Heart right ventricle (tissue), 16 donors: ENCODE measurements at regions not wholly inside any gene's neighbourhood (a gene's known extent, or its start where the extent isn't known, plus 50 kb on each side); places are given as distances from the start of the nearest gene placed in this dataset.

Source experiments
- ATAC-seq, 8 donors: fragments of 200-7000 bp; cut with Tn5 transposase; one replicate each; pipeline ENCODE4 v1.9.1; 2020; ENCODE audit warnings: mild to moderate bottlenecking in 8 of 8, moderate library complexity in 8 of 8, moderate number of reproducible peaks in 1 of 8
- DNase-seq, 2 donors: peaks; one replicate each; pipeline ENCODE4 v3.0.0-alpha.2; 2020
- H3K27ac ChIP-seq, 10 donors: fragments of 200-600 bp; sonication (generic) in 2 of 10; one replicate each; pipeline versions ENCODE4 v1.5.0 to v1.8.0; 2020 to 2022; ENCODE audit warnings: mild to moderate bottlenecking in 3 of 10
- H3K27me3 ChIP-seq, 7 donors: fragments of 200-600 bp; one replicate each; pipeline ENCODE4 v1.8.0; 2021 to 2022; ENCODE audit warnings: mild to moderate bottlenecking in 2 of 7
- H3K36me3 ChIP-seq, 9 donors: fragments of 200-600 bp; sonication (generic) in 1 of 9; one replicate each; pipeline versions ENCODE4 v1.5.0 to v1.8.0; 2020 to 2022; ENCODE audit warnings: mild to moderate bottlenecking in 2 of 9
- H3K4me1 ChIP-seq, 9 donors: fragments of 200-600 bp; sonication (generic) in 1 of 9; one replicate each; pipeline versions ENCODE4 v1.5.0 to v1.8.0; 2020 to 2022; ENCODE audit warnings: mild to moderate bottlenecking in 4 of 9
- H3K4me3 ChIP-seq, 10 donors: fragments of 200-600 bp; sonication (generic) in 2 of 10; one replicate each; pipeline versions ENCODE4 v1.5.0 to v1.8.0; 2020 to 2022; ENCODE audit warnings: mild to moderate bottlenecking in 7 of 10, moderate library complexity in 2 of 10
- H3K9me3 ChIP-seq, 11 donors: fragments of 200-600 bp in 10 of 11; sonication (generic) in 2 of 11; one replicate each; pipeline versions ENCODE4 v1.5.0 to v1.8.0; 2013 to 2022; ENCODE audit warnings: mild to moderate bottlenecking in 2 of 11, control low read depth in 1 of 11, moderate library complexity in 1 of 11
- WGBS, 2 donors: extraction: QIAGEN DNeasy Blood & Tissue Kit; methylation state at CpG; one replicate each; pipeline ENCODE4 v1.1.7; 2013; ENCODE audit warnings: inconsistent platforms in 1 of 2; 5-methylcytosine and 5-hydroxymethylcytosine counted together
- intact Hi-C, 10 donors: fragments of 100-400 bp; cut with DNase I; formaldehyde crosslinking; loops; one replicate each; pipeline versions ENCODE4 v1.11.1 to v1.14.2; 2022
- TF ChIP-seq, protein P1 (sequence below), 9 donors: fragments of 200-600 bp; sonication (generic) in 2 of 9; IDR thresholded peaks; one replicate each; pipeline versions ENCODE4 v1.5.0 to v1.8.0; 2021 to 2022; ENCODE audit warnings: antibody characterized with exemption in 9 of 9, mild to moderate bottlenecking in 5 of 9, moderate library complexity in 1 of 9
- donor health status: Arrhythmogenic right ventricular cardiomyopathy.
- donor health status: ischemic (EF 13 %, LVEDD 7.1; RV severe dilation, severe dysfunction).
- donor health status: healthy with polysubstance abuse.
- donor health status: DM: no; HTN: yes; CAD: no.
- donor health status: DM: no; HTN: no; CAD: no.
- donor health status: ischemic (EF 25% LVEDD 6.9; RV normal size, moderate dysfunction).
- donor health status: ischemic (EF 25% LVEDD 5.7; RV mildly dilated, moderate dysfunction).
- donor health status: healthy.
- donor health status: DM: yes; HTN: yes; CAD: no.
- donor health status: Ischemic cardiomyopathy.
- donor health status: ischemic (EF 35%, LVEDD 5.7; RV mildly dilated, moderate dysfunction).
- donor health status: nonischemic (EF 11% LVEDD 7.7; RV severe dilation, severe dysfunction).
- donor health status: DM: yes; HTN: yes; CAD: no.
- donor health status: PGD.
- donor health status: ischemic (EF 29% LVEDD 5.4; RV normal size, mild dysfunction).
- donor health status: nonischemic (EF 23%, LVEDD 6.1; RV moderate dilation, normal function).

DNA sequence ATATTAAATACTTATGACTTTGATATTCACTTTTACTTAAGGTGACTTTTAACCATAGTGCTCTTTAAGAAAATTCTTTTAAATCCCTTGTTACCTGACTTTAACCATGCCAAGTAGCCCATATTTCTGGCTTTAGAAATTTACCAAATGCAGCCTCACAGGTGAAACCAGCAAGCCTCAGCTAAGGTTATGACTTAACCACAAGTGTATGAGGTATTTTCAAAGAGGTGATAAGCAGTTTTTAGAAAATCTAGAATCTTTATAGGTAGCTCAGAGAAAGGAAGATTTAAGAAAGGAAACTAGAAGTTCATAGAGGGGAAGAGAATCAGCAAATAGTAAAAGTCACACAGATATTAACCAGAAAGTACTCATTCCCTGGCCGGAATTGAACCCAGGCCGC lies 661.9 kb upstream of the GJE1 start:
- WGBS, 2 donors, result 97% methylated on average over 2 of the region's 2 CpGs
- H3K27me3 ChIP-seq, result no peaks in the 10 kb centered on the region

DNA sequence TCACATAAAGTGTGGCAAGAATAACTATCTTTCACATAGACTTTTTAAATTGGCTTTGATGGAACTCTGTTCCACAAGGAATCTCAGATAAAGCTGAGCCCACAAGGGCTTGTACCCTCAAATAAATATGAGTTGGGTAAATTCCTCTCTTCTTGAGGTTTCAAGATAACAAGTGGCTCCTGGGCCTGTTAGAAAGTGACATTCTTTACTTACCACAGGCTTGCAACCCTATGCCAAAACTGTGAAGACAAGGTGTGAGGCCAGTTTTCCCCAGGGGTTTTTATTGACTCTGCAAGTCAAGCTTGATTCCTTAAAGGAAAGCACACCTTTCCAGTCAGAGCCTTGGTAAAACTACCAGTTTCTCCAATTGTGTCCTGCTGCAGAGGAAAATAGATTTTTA lies 664.8 kb upstream of the GJE1 start:
- intact Hi-C loops, result loop anchor here in 1 of 10 donors (5.0 to 10.0 kb wide), 2 partner anchors 66 to 303 kb away; no protein-coding TSS in a partner anchor
- H3K27ac ChIP-seq, result peak overlapping the region in 5 of 10 donors; percentile 2 to 80 (median 9)
- no peak for ATAC-seq

More for the DNA sequence above, 661.9 kb upstream of the GJE1 start:
- H3K36me3 ChIP-seq, result no peaks in the 10 kb centered on the region
- intact Hi-C loops, result no loop called here
- TF ChIP-seq, protein P1, sequence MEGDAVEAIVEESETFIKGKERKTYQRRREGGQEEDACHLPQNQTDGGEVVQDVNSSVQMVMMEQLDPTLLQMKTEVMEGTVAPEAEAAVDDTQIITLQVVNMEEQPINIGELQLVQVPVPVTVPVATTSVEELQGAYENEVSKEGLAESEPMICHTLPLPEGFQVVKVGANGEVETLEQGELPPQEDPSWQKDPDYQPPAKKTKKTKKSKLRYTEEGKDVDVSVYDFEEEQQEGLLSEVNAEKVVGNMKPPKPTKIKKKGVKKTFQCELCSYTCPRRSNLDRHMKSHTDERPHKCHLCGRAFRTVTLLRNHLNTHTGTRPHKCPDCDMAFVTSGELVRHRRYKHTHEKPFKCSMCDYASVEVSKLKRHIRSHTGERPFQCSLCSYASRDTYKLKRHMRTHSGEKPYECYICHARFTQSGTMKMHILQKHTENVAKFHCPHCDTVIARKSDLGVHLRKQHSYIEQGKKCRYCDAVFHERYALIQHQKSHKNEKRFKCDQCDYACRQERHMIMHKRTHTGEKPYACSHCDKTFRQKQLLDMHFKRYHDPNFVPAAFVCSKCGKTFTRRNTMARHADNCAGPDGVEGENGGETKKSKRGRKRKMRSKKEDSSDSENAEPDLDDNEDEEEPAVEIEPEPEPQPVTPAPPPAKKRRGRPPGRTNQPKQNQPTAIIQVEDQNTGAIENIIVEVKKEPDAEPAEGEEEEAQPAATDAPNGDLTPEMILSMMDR (IDR thresholded peaks at IDR 0.05), result no peak
- H3K4me1 ChIP-seq, result peaks cover 0 to 8% (median 0%) of the 10 kb centered on the region in 9 donors
- H3K9me3 ChIP-seq, result no peaks in the 10 kb centered on the region
- no peak for ATAC-seq
- H3K4me3 ChIP-seq, result no peak overlapping the region
- H3K27ac ChIP-seq, result no peak overlapping the region
- no peak for DNase-seq

DNA sequence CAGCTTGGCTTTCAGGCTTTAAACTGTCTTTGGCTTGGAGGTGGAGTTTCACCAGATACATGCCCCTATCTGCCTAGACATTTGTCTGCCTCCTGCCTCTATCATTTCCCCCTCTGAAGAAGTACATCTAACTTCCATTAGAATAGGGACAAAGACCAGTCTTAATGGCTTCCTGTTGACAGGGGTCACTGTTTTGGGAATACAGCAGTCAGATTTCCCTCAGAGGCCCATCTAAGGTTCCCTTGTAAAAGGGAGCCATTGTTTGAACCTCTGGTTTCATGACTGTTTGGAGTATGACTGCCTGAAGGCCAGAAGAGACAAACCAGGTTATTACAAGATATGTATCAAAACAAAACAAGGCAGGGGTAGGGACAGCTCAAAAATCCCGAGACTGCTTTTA lies 665.7 kb upstream of the GJE1 start:
- TF ChIP-seq, protein P1 (IDR thresholded peaks at IDR 0.05), result no peak
- 55 to 67% methylated on average over 1 of the region's 1 CpG for WGBS, 2 donors
- H3K4me1 ChIP-seq, result peaks cover 0 to 27% (median 15%) of the 10 kb centered on the region in 9 donors
- ATAC-seq, result no peak
- H3K36me3 ChIP-seq, result no peaks in the 10 kb centered on the region
- DNase-seq, result no peak
- no peak overlapping the region for H3K4me3 ChIP-seq
- intact Hi-C loops, result loop anchor here in 1 of 10 donors (5.0 to 10.0 kb wide), 2 partner anchors 65 to 302 kb away; no protein-coding TSS in a partner anchor
- H3K27ac ChIP-seq, result peak overlapping the region in 3 of 10 donors; percentile 29 to 80 (median 47)
- peaks cover 0 to 6% (median 0%) of the 10 kb centered on the region in 11 donors for H3K9me3 ChIP-seq
- no peaks in the 10 kb centered on the region for H3K27me3 ChIP-seq

More for the DNA sequence above, 664.8 kb upstream of the GJE1 start:
- Histone ChIP-seq H3K9me3 (no peaks in the 10 kb centered on the region), H3K27me3 (no peaks in the 10 kb centered on the region), H3K36me3 (no peaks in the 10 kb centered on the region), H3K4me1 (peaks cover 0 to 24% (median 12%) of the 10 kb centered on the region in 9 donors), H3K4me3 (no peak overlapping the region)
- DNase-seq, result no peak
- TF ChIP-seq, protein P1 (IDR thresholded peaks at IDR 0.05), result no peak

DNA sequence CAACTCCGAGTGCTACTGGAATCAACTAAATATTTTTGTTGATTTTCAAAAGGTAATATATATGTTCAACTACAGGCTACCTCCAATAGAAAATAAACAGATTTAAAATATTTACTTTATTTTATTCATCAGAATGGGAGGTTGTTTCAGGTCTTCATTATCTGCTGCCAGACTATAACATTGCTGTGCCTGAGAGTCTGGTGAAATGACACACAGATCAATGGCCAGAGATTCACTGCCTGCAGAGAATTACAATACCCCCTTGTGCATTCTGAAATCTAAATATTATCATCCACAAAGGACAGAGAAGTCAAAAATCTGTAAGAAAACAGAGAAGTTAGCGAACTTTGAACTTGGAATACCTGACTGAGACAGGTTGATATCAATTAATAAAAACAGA lies 667.8 kb upstream of the GJE1 start:
- TF ChIP-seq, protein P1 (IDR thresholded peaks at IDR 0.05), result no peak
- ATAC-seq, result peak in 1 of 8 donors; percentile 43
- Histone ChIP-seq H3K4me1 (peaks cover 0 to 27% (median 15%) of the 10 kb centered on the region in 9 donors), H3K27me3 (no peaks in the 10 kb centered on the region), H3K4me3 (no peak overlapping the region), H3K27ac (peak overlapping the region in 8 of 10 donors; percentile 4 to 86 (median 80)), H3K36me3 (no peaks in the 10 kb centered on the region), H3K9me3 (peaks cover 0 to 6% (median 0%) of the 10 kb centered on the region in 11 donors)
- WGBS, 2 donors, result 80 to 84% methylated on average over 2 of the region's 2 CpGs
- intact Hi-C loops, result loop anchor here in 2 of 10 donors (5.0 to 10.0 kb wide), 3 partner anchors 58 to 300 kb away; no protein-coding TSS in a partner anchor
- DNase-seq, result no peak
